HEK293T (cell line): ENCODE measurements at regions not wholly inside any gene's neighbourhood (a gene's known extent, or its start where the extent isn't known, plus 50 kb on each side); places are given as distances from the start of the nearest gene placed in this dataset.

Experiments
- ELF4 ChIP-seq: fragments of 450-650 bp; IDR thresholded peaks from 2 replicates; pipeline ENCODE4 v1.6.1; 2017; ENCODE audit warnings: antibody characterized with exemption
- FOXM1 ChIP-seq: fragments of 450-650 bp; IDR thresholded peaks from 2 replicates; pipeline ENCODE4 v1.6.1; 2017; ENCODE audit warnings: mild to moderate bottlenecking, borderline replicate concordance
- HDGF ChIP-seq: fragments of 450-650 bp; IDR thresholded peaks from 2 replicates; pipeline ENCODE4 v1.6.1; 2017; ENCODE audit warnings: antibody characterized with exemption, borderline replicate concordance
- PKNOX1 ChIP-seq: fragments of 450-650 bp; IDR thresholded peaks from 2 replicates; pipeline ENCODE4 v1.6.1; 2016

- TF ChIP-seq FOXM1: no peak
- TF ChIP-seq PKNOX1: no peak
- no peak for TF ChIP-seq HDGF
- TF ChIP-seq ELF4: no peak
Measured at GRCh38 chrX:122835886-122836285, 348.2 kb upstream of the GRIA3 start.
